Right lobe of liver (tissue), 4 donors: ENCODE measurements at regions not wholly inside any gene's neighbourhood (a gene's known extent, or its start where the extent isn't known, plus 50 kb on each side); places are given as distances from the start of the nearest gene placed in this dataset.

Source experiments
- POLR2A ChIP-seq: fragments of 450-650 bp; IDR thresholded peaks from one replicate; pipeline ENCODE4 v1.6.1; 2017; ENCODE audit warnings: antibody characterized with exemption, mild to moderate bottlenecking
- TF ChIP-seq, protein P1 (sequence below), 4 donors: fragments of 200-600 bp in 3 of 4; fragments of 450-650 bp in 1 of 4; IDR thresholded peaks; one replicate each; pipeline versions ENCODE4 v1.5.1 to v1.8.0; 2016 to 2022; ENCODE audit warnings: antibody characterized with exemption in 4 of 4, mild to moderate bottlenecking in 2 of 4
- donor health status: DM: no; HTN: no; CAD: no.
- donor health status: DM: no; HTN: no; CAD: no.
- donor health status: DM: no; HTN: yes; CAD: no.

GRCh38 chr5:29231154-29231553 is 1962.3 kb upstream of the CDH6 start:
- TF ChIP-seq, protein P1, sequence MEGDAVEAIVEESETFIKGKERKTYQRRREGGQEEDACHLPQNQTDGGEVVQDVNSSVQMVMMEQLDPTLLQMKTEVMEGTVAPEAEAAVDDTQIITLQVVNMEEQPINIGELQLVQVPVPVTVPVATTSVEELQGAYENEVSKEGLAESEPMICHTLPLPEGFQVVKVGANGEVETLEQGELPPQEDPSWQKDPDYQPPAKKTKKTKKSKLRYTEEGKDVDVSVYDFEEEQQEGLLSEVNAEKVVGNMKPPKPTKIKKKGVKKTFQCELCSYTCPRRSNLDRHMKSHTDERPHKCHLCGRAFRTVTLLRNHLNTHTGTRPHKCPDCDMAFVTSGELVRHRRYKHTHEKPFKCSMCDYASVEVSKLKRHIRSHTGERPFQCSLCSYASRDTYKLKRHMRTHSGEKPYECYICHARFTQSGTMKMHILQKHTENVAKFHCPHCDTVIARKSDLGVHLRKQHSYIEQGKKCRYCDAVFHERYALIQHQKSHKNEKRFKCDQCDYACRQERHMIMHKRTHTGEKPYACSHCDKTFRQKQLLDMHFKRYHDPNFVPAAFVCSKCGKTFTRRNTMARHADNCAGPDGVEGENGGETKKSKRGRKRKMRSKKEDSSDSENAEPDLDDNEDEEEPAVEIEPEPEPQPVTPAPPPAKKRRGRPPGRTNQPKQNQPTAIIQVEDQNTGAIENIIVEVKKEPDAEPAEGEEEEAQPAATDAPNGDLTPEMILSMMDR (IDR thresholded peaks at IDR 0.05), result no peak
- no peak for TF ChIP-seq POLR2A
